ENCODE measurements at regions not wholly inside any gene's neighbourhood (a gene's known extent, or its start where the extent isn't known, plus 50 kb on each side); places are given as distances from the start of the nearest gene placed in this dataset.

- TF ChIP-seq POLR2A (IDR thresholded peaks at IDR 0.05; ENCODE audit: low read depth, low read length) (no peak), POLR2AphosphoS5 (IDR thresholded peaks at IDR 0.05; ENCODE audit: low read depth, low read length) (no peak)
Measured at GRCh38 chr11:21636561-21636960, 556.3 kb upstream of the ANO5 start.
